GM21390 (cell line): ENCODE measurements at regions not wholly inside any gene's neighbourhood (a gene's known extent, or its start where the extent isn't known, plus 50 kb on each side); places are given as distances from the start of the nearest gene placed in this dataset.

Source experiments
- ATAC-seq: cut with Tn5 transposase; IDR thresholded peaks from one replicate; pipeline ENCODE4 v1.9.1; 2021; ENCODE audit not compliant: unreplicated experiment

- ATAC-seq = no peak
These were observed 212.4 kb downstream of the TRAM1L1 start for GRCh38 chr4:116872941-116873340.

- no peak for ATAC-seq
These were observed 213.1 kb downstream of the TRAM1L1 start for GRCh38 chr4:116872308-116872707.

- ATAC-seq = no peak
These were observed 214.7 kb downstream of the TRAM1L1 start for GRCh38 chr4:116870686-116871085.

- no peak for ATAC-seq
These were observed 219.3 kb downstream of the TRAM1L1 start for GRCh38 chr4:116866106-116866505.

DNA sequence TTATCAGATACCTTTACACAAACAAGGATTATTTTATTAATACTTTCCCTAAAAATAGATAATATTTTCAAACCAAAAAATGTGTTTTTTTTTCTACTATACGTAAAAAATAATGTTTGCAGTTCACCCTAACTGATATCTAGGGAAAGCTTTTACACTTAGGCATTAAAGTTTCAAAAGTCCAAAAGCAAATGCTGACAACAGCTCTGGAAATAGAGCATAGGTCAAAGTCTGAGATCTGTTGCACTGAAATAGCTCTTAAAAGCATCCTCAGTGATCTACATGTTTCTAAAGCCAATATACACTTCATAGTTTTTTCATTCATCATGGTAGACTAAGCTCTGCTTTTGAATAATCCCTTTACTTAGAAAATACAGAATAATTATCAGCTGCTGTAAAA is 222.8 kb downstream of the TRAM1L1 start:
- ATAC-seq = no peak

DNA sequence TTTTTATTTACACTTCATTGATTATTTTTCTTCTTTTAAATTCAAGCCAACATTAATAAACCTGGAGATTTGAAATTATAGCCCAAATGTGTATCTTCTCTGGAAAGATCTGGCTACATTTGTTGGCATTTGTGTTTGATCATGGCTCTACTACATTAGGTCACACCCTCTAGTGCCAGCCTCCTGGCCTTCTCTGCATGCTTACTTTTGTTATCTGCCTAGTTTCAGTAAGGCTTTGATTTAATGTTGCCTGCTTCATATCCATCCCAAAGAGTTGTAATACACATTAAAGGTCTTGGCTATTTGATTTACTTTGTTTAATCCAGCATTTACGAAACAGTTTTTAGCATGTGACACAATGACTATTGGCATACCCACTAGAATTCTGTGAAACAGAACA is 224.5 kb downstream of the TRAM1L1 start:
- ATAC-seq = no peak

- no peak for ATAC-seq
These were observed 235.8 kb downstream of the TRAM1L1 start for GRCh38 chr4:116849620-116850019.

DNA sequence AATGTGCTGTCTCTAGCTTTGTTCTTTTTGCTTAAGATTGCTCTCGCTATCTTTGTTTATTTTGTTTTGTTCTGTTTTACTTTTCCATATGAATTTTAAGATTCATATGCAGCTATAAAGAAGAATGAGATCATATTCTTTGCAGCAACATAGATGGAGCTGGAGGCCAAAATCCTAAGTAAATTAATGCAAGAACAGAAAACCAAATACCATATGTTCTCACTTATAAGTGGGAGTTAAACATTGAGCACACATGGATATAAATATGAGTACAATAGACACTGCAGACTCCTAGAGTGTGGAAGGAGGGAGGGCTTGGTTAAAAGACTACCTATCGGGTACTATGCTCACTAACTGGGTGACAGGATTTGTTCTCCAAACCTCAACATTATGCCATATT is 237.8 kb downstream of the TRAM1L1 start:
- ATAC-seq = no peak

- no peak for ATAC-seq
These were observed 245.6 kb downstream of the TRAM1L1 start for GRCh38 chr4:116839826-116840225.

GRCh38 chr4:116838609-116839008 is 246.8 kb downstream of the TRAM1L1 start:
- no peak for ATAC-seq

GRCh38 chr4:116829187-116829586 is 256.2 kb downstream of the TRAM1L1 start:
- no peak for ATAC-seq

GRCh38 chr4:116824172-116824571 is 261.2 kb downstream of the TRAM1L1 start:
- ATAC-seq = no peak

GRCh38 chr4:116811730-116812129 is 273.6 kb downstream of the TRAM1L1 start:
- no peak for ATAC-seq

- no peak for ATAC-seq
These were observed 289.4 kb downstream of the TRAM1L1 start for GRCh38 chr4:116796022-116796421.

DNA sequence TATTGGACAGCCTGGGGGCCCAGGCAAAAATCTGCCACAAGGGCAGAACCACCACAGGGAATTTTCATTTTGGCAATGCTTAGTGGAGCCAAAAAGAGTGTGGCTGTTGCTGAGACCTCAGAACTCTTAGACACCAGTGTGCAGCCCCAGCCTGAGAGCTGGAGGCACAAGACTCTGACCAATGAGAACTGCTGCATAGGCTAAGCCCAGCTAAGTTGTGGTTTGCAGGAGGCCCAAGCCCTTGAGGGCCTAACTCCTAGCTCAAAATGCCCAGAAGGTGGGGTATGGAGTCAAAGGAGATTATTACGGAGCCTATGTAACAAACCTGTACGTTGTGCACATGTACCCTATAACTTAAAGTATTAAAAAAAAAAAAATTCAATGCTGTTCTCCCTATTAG is 296.7 kb downstream of the TRAM1L1 start:
- ATAC-seq = no peak

DNA sequence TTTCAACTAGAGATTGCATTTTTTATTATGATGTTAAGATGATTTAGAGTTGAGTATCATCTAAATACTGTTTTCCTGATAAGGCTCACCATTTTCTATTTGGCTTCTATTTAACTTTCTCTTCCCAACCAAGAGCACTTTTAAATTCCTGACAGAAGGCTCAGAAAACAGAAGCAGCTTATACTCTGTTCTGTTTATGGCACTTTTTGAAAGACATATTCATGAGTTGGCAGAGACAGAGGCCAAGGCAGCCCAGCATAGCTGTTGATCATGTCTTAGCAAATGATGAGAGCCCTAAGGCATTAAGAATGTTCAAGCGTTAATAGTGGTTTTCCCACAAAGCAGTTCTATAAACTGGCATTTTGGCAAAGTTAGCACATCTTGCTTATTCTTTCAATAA is 330.3 kb downstream of the TRAM1L1 start:
- ATAC-seq = no peak

- no peak for ATAC-seq
These were observed 333.3 kb downstream of the TRAM1L1 start for GRCh38 chr4:116752027-116752426.

- ATAC-seq = no peak
These were observed 348.6 kb downstream of the TRAM1L1 start for GRCh38 chr4:116736756-116737155.

DNA sequence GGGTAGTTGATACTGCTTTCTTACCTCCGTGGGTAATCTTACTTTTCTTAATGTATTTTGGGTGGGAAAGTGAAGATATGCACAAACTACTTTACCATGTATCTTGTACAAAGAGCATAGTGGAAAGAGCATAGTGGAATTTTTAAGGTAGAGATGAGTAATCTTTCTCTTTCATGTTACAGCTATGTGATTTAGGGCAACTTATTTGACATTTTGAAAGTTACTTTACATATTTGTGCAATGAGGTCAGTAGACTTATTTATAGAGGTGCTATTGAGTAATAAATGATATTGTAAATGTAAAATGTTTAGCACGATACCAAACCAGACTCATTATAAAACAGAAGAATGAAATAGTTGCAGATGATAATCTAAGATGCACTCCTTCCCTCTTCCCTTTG is 351.2 kb downstream of the TRAM1L1 start:
- no peak for ATAC-seq

- ATAC-seq = no peak
These were observed 352.0 kb downstream of the TRAM1L1 start for GRCh38 chr4:116733370-116733769.

DNA sequence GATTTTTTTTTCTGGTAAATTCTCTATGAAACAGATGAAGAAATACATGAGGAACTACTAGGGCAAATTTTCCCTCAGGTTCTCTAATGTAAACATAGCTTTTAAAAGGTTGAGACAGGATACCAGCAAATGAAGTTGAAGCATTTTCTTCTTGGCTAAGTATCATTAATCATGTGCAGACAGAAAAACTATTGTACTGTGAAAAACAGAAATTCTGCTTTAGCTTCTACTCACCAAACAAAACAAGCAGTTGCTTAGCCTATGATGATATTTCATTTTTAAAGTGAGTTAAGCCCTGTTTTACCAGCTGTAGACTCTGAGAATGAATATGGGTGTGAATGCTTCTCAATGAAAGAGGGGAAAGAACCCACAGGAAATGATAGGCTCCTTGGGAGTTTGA is 358.9 kb downstream of the TRAM1L1 start:
- no peak for ATAC-seq

GRCh38 chr4:116724249-116724648 is 361.1 kb downstream of the TRAM1L1 start:
- ATAC-seq = peak; percentile 99

GRCh38 chr4:116705466-116705865 is 379.9 kb downstream of the TRAM1L1 start:
- ATAC-seq = no peak

DNA sequence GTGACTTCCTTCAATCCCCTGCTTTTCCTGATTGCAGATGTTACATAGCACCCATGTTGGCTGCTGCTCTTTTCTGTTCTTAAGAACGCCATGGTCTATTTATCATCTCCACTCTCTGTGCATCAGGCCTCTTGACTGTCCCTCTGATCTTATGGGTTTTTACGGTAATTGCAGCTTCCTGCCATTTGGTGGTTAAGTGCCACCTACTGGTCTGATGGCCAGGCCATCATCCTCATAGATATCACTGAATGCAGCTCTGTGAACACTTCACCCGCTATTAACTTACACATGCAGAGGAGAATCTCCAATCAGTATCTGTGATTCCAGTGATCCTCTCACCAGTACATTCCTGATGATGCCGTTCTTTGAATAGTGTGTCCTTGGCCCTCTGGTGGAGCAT is 382.4 kb downstream of the TRAM1L1 start:
- no peak for ATAC-seq
